ENCODE measurements at regions not wholly inside any gene's neighbourhood (a gene's known extent, or its start where the extent isn't known, plus 50 kb on each side); places are given as distances from the start of the nearest gene placed in this dataset.

- TF ChIP-seq EZH2 (IDR thresholded peaks at IDR 0.05; ENCODE audit: borderline replicate concordance) (no peak), CTCF (IDR thresholded peaks at IDR 0.05; ENCODE audit: poor library complexity) (no peak), EZH2phosphoT487 (IDR thresholded peaks at IDR 0.05; ENCODE audit: low read depth, severe bottlenecking, unreplicated experiment) (no peak)
- Histone ChIP-seq H3K9me2 (replicated peaks; ENCODE audit: insufficient read depth) (no peaks in the 10 kb centered on the region), H3K36me3 (replicated peaks; ENCODE audit: insufficient read depth, low read depth) (no peaks in the 10 kb centered on the region), H3K4me3 (no peak overlapping the region), H4K20me1 (ENCODE audit: insufficient read depth, poor library complexity, severe bottlenecking) (no peaks in the 10 kb centered on the region), H3K27ac (no peak overlapping the region), H2AFZ (no peak overlapping the region), H3K9me3 (ENCODE audit: low read depth) (no peaks in the 10 kb centered on the region), H3K4me2 (no peak overlapping the region), H3K79me2 (no peaks in the 10 kb centered on the region), H3K4me1 (ENCODE audit: insufficient read depth) (no peaks in the 10 kb centered on the region), H3K27me3 (no peaks in the 10 kb centered on the region)
- 77% methylated on average over 1 of the region's 1 CpG for WGBS (ENCODE audit: low lambda C conversion rate, missing lambda C conversion rate)
- no peak for DNase-seq (ENCODE audit: low spot score)
Measured at GRCh38 chr2:195122653-195123052, 534.4 kb upstream of the SLC39A10 start.

GRCh38 chr2:195121341-195121740 lies 535.7 kb upstream of the SLC39A10 start:
- TF ChIP-seq EZH2phosphoT487 (IDR thresholded peaks at IDR 0.05; ENCODE audit: low read depth, severe bottlenecking, unreplicated experiment) (no peak), CTCF (IDR thresholded peaks at IDR 0.05; ENCODE audit: poor library complexity) (no peak), EZH2 (IDR thresholded peaks at IDR 0.05; ENCODE audit: borderline replicate concordance) (no peak)
- no peak overlapping the region for H2AFZ ChIP-seq
- no peaks in the 10 kb centered on the region for H3K9me3 ChIP-seq (ENCODE audit: low read depth)
- no peaks in the 10 kb centered on the region for H4K20me1 ChIP-seq (ENCODE audit: insufficient read depth, poor library complexity, severe bottlenecking)
- no peak for DNase-seq (ENCODE audit: low spot score)
- no peak overlapping the region for H3K4me3 ChIP-seq
- 85% methylated on average over 3 of the region's 3 CpGs for WGBS (ENCODE audit: low lambda C conversion rate, missing lambda C conversion rate)
- no peaks in the 10 kb centered on the region for H3K4me1 ChIP-seq (ENCODE audit: insufficient read depth)
- H3K4me2 ChIP-seq, result no peak overlapping the region
- no peaks in the 10 kb centered on the region for H3K36me3 ChIP-seq (replicated peaks; ENCODE audit: insufficient read depth, low read depth)
- no peaks in the 10 kb centered on the region for H3K27me3 ChIP-seq
- no peaks in the 10 kb centered on the region for H3K9me2 ChIP-seq (replicated peaks; ENCODE audit: insufficient read depth)
- H3K27ac ChIP-seq, result no peak overlapping the region
- H3K79me2 ChIP-seq, result no peaks in the 10 kb centered on the region

DNA sequence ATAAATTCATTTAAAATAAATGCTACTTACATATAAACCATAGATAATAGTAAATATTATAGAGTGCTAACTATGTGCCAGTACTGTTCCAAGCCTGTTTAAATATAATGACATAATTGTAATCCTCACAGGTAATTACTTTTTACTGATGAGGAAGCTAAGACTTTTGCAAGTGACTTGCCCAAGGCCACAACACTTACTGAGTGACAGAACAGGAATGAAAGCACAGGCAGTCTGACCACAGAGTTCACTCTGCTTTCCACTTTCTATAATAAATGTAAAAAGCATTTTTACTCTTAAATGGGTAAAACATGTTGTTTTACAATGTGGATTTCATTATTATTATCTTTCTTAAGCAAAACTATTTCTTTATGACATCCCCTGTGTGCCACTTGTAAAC lies 537.8 kb upstream of the SLC39A10 start:
- no peak for DNase-seq (ENCODE audit: low spot score)
- Histone ChIP-seq H3K9me3 (ENCODE audit: low read depth) (no peaks in the 10 kb centered on the region), H3K36me3 (replicated peaks; ENCODE audit: insufficient read depth, low read depth) (no peaks in the 10 kb centered on the region), H3K9me2 (replicated peaks; ENCODE audit: insufficient read depth) (no peaks in the 10 kb centered on the region), H3K27me3 (no peaks in the 10 kb centered on the region), H3K4me3 (no peak overlapping the region), H2AFZ (no peak overlapping the region), H3K79me2 (no peaks in the 10 kb centered on the region), H3K4me1 (ENCODE audit: insufficient read depth) (no peaks in the 10 kb centered on the region), H3K4me2 (no peak overlapping the region), H4K20me1 (ENCODE audit: insufficient read depth, poor library complexity, severe bottlenecking) (no peaks in the 10 kb centered on the region), H3K27ac (no peak overlapping the region)
- TF ChIP-seq CTCF (IDR thresholded peaks at IDR 0.05; ENCODE audit: poor library complexity) (no peak), EZH2 (IDR thresholded peaks at IDR 0.05; ENCODE audit: borderline replicate concordance) (no peak), EZH2phosphoT487 (IDR thresholded peaks at IDR 0.05; ENCODE audit: low read depth, severe bottlenecking, unreplicated experiment) (no peak)

GRCh38 chr2:195118276-195118675 lies 538.8 kb upstream of the SLC39A10 start:
- TF ChIP-seq CTCF (IDR thresholded peaks at IDR 0.05; ENCODE audit: poor library complexity) (no peak), EZH2 (IDR thresholded peaks at IDR 0.05; ENCODE audit: borderline replicate concordance) (no peak), EZH2phosphoT487 (IDR thresholded peaks at IDR 0.05; ENCODE audit: low read depth, severe bottlenecking, unreplicated experiment) (no peak)
- H3K9me2 ChIP-seq (replicated peaks; ENCODE audit: insufficient read depth), result no peaks in the 10 kb centered on the region
- no peaks in the 10 kb centered on the region for H3K36me3 ChIP-seq (replicated peaks; ENCODE audit: insufficient read depth, low read depth)
- no peak for DNase-seq (ENCODE audit: low spot score)
- no peaks in the 10 kb centered on the region for H3K4me1 ChIP-seq (ENCODE audit: insufficient read depth)
- H3K4me2 ChIP-seq, result no peak overlapping the region
- no peak overlapping the region for H2AFZ ChIP-seq
- no peaks in the 10 kb centered on the region for H3K79me2 ChIP-seq
- no peaks in the 10 kb centered on the region for H3K9me3 ChIP-seq (ENCODE audit: low read depth)
- 73% methylated on average over 3 of the region's 3 CpGs for WGBS (ENCODE audit: low lambda C conversion rate, missing lambda C conversion rate)
- H3K27ac ChIP-seq, result no peak overlapping the region
- no peaks in the 10 kb centered on the region for H3K27me3 ChIP-seq
- no peak overlapping the region for H3K4me3 ChIP-seq
- H4K20me1 ChIP-seq (ENCODE audit: insufficient read depth, poor library complexity, severe bottlenecking), result no peaks in the 10 kb centered on the region

Data from hepatocyte (in vitro differentiated cells).